Vagina (tissue), 2 donors: ENCODE measurements at regions not wholly inside any gene's neighbourhood (a gene's known extent, or its start where the extent isn't known, plus 50 kb on each side); places are given as distances from the start of the nearest gene placed in this dataset.

ENCODE experiments used
- DNase-seq, 2 donors: peaks; one replicate each; pipeline ENCODE4 v3.0.0-alpha.2; 2017; ENCODE audit errors: extremely low spot score in 2 of 2
- H3K27ac ChIP-seq: fragments of 200-600 bp; sonication (generic); one replicate; pipeline ENCODE4 v1.5.1; 2019
- H3K27me3 ChIP-seq: fragments of 200-600 bp; sonication (generic); one replicate; pipeline ENCODE4 v1.5.1; 2019
- H3K36me3 ChIP-seq, 2 donors: fragments of 200-600 bp; sonication (generic); one replicate each; pipeline ENCODE4 v1.5.1; 2017 to 2019
- H3K4me1 ChIP-seq: fragments of 200-600 bp; sonication (generic); one replicate; pipeline ENCODE4 v1.5.1; 2019
- H3K4me3 ChIP-seq, 2 donors: fragments of 200-600 bp; sonication (generic); 1 replicate in 1 of 2; 2 replicates in 1 of 2; pipeline ENCODE4 v1.5.1; 2016 to 2019
- H3K9me3 ChIP-seq: fragments of 200-600 bp; sonication (generic); one replicate; pipeline ENCODE4 v1.5.1; 2019
- CTCF ChIP-seq, 3 experiments: fragments of 450-650 bp in 2 of 3; fragments of 200-600 bp in 1 of 3; sonication (generic) in 1 of 3; IDR thresholded peaks; one replicate each; pipeline ENCODE4 v1.5.1; 2017 to 2019; ENCODE audit warnings: antibody characterized with exemption in 3 of 3, mild to moderate bottlenecking in 2 of 3, moderate library complexity in 2 of 3
- POLR2A ChIP-seq, 2 donors: fragments of 450-650 bp; IDR thresholded peaks; one replicate each; pipeline ENCODE4 v1.6.1; 2017; ENCODE audit warnings: antibody characterized with exemption in 2 of 2, mild to moderate bottlenecking in 2 of 2, moderate library complexity in 2 of 2
- POLR2AphosphoS5 ChIP-seq, 2 donors: sonication (generic); formaldehyde crosslinking; IDR thresholded peaks; one replicate each; pipeline ENCODE4 v1.9.0; 2017; ENCODE audit warnings: antibody characterized with exemption in 2 of 2, mild to moderate bottlenecking in 2 of 2, low read depth in 1 of 2; ENCODE audit not compliant: insufficient read depth in 1 of 2
- intact Hi-C: fragments of 100-400 bp; cut with DNase I; formaldehyde crosslinking; loops from one replicate; pipeline ENCODE4 v1.15.1; 2023

- Histone ChIP-seq H3K4me3 (no peak overlapping the region), H3K36me3 (no peaks in the 10 kb centered on the region), H3K27ac (no peak overlapping the region), H3K4me1 (no peaks in the 10 kb centered on the region), H3K9me3 (no peaks in the 10 kb centered on the region), H3K27me3 (no peaks in the 10 kb centered on the region)
- DNase-seq: no peak
- TF ChIP-seq CTCF (IDR thresholded peaks at IDR 0.05) (no peak), POLR2AphosphoS5 (IDR thresholded peaks at IDR 0.05; ENCODE audit: insufficient read depth in 1 of 2, low read depth in 1 of 2) (no peak), POLR2A (IDR thresholded peaks at IDR 0.05) (no peak)
- intact Hi-C loops: no loop called here
These were observed 1849.9 kb upstream of the CELF4 start for GRCh38 chr18:39415471-39415870.

GRCh38 chr18:39414009-39414700 lies 1848.6 kb upstream of the CELF4 start:
- DNase-seq: no peak
- intact Hi-C loops: no loop called here
- Histone ChIP-seq H3K4me3 (no peak overlapping the region), H3K27ac (no peak overlapping the region), H3K27me3 (no peaks in the 10 kb centered on the region), H3K9me3 (no peaks in the 10 kb centered on the region), H3K4me1 (no peaks in the 10 kb centered on the region), H3K36me3 (no peaks in the 10 kb centered on the region)
- TF ChIP-seq POLR2A (IDR thresholded peaks at IDR 0.05) (no peak), CTCF (IDR thresholded peaks at IDR 0.05) (no peak), POLR2AphosphoS5 (IDR thresholded peaks at IDR 0.05; ENCODE audit: insufficient read depth in 1 of 2, low read depth in 1 of 2) (peak in 1 of 2 donors; percentile 29)

DNA sequence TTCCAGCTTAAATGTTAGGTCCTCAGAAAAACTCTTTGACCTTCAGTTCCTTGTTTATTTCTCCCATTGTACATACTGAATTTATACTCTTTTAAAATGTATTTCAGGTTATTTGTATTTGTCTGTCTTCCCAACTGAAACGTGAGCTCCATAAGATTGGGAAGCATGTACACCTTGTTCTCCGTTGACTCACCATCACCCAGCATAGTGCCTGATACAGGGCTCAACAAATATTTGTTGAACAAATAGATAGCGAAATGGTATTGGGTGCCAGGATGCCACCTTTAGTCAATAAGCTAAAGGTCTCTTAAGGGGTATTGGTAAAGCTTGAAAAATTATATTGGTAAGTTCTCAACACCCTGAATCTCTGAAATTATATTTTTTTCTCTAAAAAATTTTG lies 1841.3 kb upstream of the CELF4 start:
- H3K4me3 ChIP-seq: no peak overlapping the region
- intact Hi-C loops: no loop called here
- H3K27ac ChIP-seq: no peak overlapping the region
- H3K9me3 ChIP-seq: no peaks in the 10 kb centered on the region
- H3K4me1 ChIP-seq: no peaks in the 10 kb centered on the region
- TF ChIP-seq POLR2A (IDR thresholded peaks at IDR 0.05) (no peak), CTCF (IDR thresholded peaks at IDR 0.05) (no peak), POLR2AphosphoS5 (IDR thresholded peaks at IDR 0.05; ENCODE audit: insufficient read depth in 1 of 2, low read depth in 1 of 2) (no peak)
- H3K27me3 ChIP-seq: no peaks in the 10 kb centered on the region
- no peaks in the 10 kb centered on the region for H3K36me3 ChIP-seq
- no peak for DNase-seq

- Histone ChIP-seq H3K9me3 (no peaks in the 10 kb centered on the region), H3K27ac (no peak overlapping the region), H3K27me3 (no peaks in the 10 kb centered on the region), H3K4me3 (no peak overlapping the region), H3K4me1 (no peaks in the 10 kb centered on the region), H3K36me3 (no peaks in the 10 kb centered on the region)
- TF ChIP-seq POLR2AphosphoS5 (IDR thresholded peaks at IDR 0.05; ENCODE audit: insufficient read depth in 1 of 2, low read depth in 1 of 2) (no peak), CTCF (IDR thresholded peaks at IDR 0.05) (no peak), POLR2A (IDR thresholded peaks at IDR 0.05) (no peak)
- DNase-seq: no peak
- intact Hi-C loops: no loop called here
These were observed 1837.5 kb upstream of the CELF4 start for GRCh38 chr18:39403121-39403520.

DNA sequence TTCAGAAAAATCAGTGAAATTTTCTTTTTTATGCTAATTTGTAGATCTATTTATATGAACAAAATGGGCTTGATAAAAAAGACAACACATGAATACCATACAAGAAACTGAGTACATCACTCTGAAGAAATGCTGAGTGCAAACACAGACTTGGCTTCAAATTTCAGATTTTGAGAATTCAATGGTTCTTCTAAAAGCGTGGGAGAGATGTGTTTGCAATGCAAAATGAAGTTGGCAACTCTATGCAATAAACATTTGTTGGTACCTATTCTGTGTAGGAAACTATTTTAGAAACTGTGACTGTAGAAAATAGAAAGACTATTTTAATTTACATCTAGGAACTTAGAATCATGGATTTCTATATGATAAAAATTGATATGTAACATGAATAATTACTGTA lies 1834.1 kb upstream of the CELF4 start:
- H3K9me3 ChIP-seq: no peaks in the 10 kb centered on the region
- H3K27ac ChIP-seq: no peak overlapping the region
- no peak for TF ChIP-seq POLR2A (IDR thresholded peaks at IDR 0.05)
- TF ChIP-seq POLR2AphosphoS5 (IDR thresholded peaks at IDR 0.05; ENCODE audit: insufficient read depth in 1 of 2, low read depth in 1 of 2): no peak
- TF ChIP-seq CTCF (IDR thresholded peaks at IDR 0.05): no peak
- no peak overlapping the region for H3K4me3 ChIP-seq
- no peak for DNase-seq
- H3K27me3 ChIP-seq: no peaks in the 10 kb centered on the region
- intact Hi-C loops: no loop called here
- no peaks in the 10 kb centered on the region for H3K36me3 ChIP-seq
- H3K4me1 ChIP-seq: no peaks in the 10 kb centered on the region
